GM23338 (cell line): ENCODE measurements at regions not wholly inside any gene's neighbourhood (a gene's known extent, or its start where the extent isn't known, plus 50 kb on each side); places are given as distances from the start of the nearest gene placed in this dataset.

Experiments
- ATAC-seq: fragments of 200-7000 bp; cut with Tn5 transposase; 3 replicates; pipeline ENCODE4 v1.9.1; 2020
- DNase-seq: peaks from one replicate; pipeline ENCODE4 v3.0.0-alpha.2; 2015; ENCODE audit warnings: low spot score
- H2AFZ ChIP-seq: fragments of 200-600 bp; sonication (generic); 2 replicates; pipeline ENCODE4 v1.8.0; 2016; ENCODE audit warnings: antibody characterized with exemption, mild to moderate bottlenecking, moderate library complexity
- H3F3A ChIP-seq: fragments of 200-600 bp; sonication (generic); replicated peaks from 2 replicates; pipeline ENCODE4 v1.8.0; 2017; ENCODE audit warnings: antibody characterized with exemption, mixed run types, low read depth
- H3K27ac ChIP-seq: fragments of 200-600 bp; sonication (generic); 2 replicates; pipeline ENCODE4 v1.6.1; 2016; ENCODE audit warnings: low read depth
- H3K27me3 ChIP-seq: fragments of 200-600 bp; sonication (generic); 2 replicates; pipeline ENCODE4 v1.8.0; 2016; ENCODE audit warnings: mild to moderate bottlenecking, mixed run types, moderate library complexity; ENCODE audit not compliant: insufficient read depth
- H3K36me3 ChIP-seq: fragments of 200-600 bp; sonication (generic); 2 replicates; pipeline ENCODE4 v1.8.0; 2016; ENCODE audit warnings: mild to moderate bottlenecking; ENCODE audit not compliant: insufficient read depth
- H3K4me1 ChIP-seq: fragments of 200-600 bp; sonication (generic); 2 replicates; pipeline ENCODE4 v1.8.0; 2016; ENCODE audit warnings: mild to moderate bottlenecking, moderate library complexity; ENCODE audit not compliant: insufficient read depth
- H3K4me2 ChIP-seq: fragments of 200-600 bp; sonication (generic); 2 replicates; pipeline ENCODE4 v1.7.1; 2017; ENCODE audit warnings: mixed run types
- H3K4me3 ChIP-seq: fragments of 200-600 bp; sonication (generic); 2 replicates; pipeline ENCODE4 v1.6.1; 2016; ENCODE audit warnings: mixed run types
- H3K79me2 ChIP-seq: fragments of 200-600 bp; sonication (generic); replicated peaks from 2 replicates; pipeline ENCODE4 v1.8.0; 2017; ENCODE audit warnings: mild to moderate bottlenecking; ENCODE audit not compliant: insufficient read depth
- H3K9me2 ChIP-seq: fragments of 200-600 bp; sonication (generic); 2 replicates; pipeline ENCODE4 v1.8.0; 2017; ENCODE audit not compliant: insufficient read depth
- H4K20me1 ChIP-seq: fragments of 200-600 bp; sonication (generic); replicated peaks from 2 replicates; pipeline ENCODE4 v1.8.0; 2017; ENCODE audit warnings: mild to moderate bottlenecking; ENCODE audit not compliant: insufficient read depth
- H3K27ac Mint-ChIP-seq: 2 replicates; pipeline ENCODE4 v1.8.0; 2020; ENCODE audit warnings: inconsistent platforms, mild to moderate bottlenecking, moderate library complexity, mixed read lengths
- H3K27me3 Mint-ChIP-seq: 3 replicates; pipeline ENCODE4 v1.8.0; 2022; ENCODE audit warnings: low read depth, mild to moderate bottlenecking, moderate library complexity, mixed read lengths, inconsistent platforms; ENCODE audit not compliant: insufficient read depth, poor library complexity
- H3K36me3 Mint-ChIP-seq: 3 replicates; pipeline ENCODE4 v1.8.0; 2021; ENCODE audit warnings: low read depth, mild to moderate bottlenecking, inconsistent platforms, moderate library complexity, mixed read lengths
- H3K4me1 Mint-ChIP-seq: 3 replicates; pipeline ENCODE4 v1.8.0; 2020; ENCODE audit warnings: mild to moderate bottlenecking, inconsistent platforms, mixed read lengths
- H3K4me3 Mint-ChIP-seq: 3 replicates; pipeline ENCODE4 v1.8.0; 2021; ENCODE audit warnings: moderate library complexity, mild to moderate bottlenecking, inconsistent platforms, mixed read lengths
- H3K9me3 Mint-ChIP-seq: 3 replicates; pipeline ENCODE4 v1.8.0; 2020; ENCODE audit warnings: moderate library complexity, mild to moderate bottlenecking, inconsistent platforms, mixed read lengths
- CREB1 ChIP-seq: fragments of 250-450 bp; sonication (Bioruptor Pico); IDR thresholded peaks from 2 replicates; pipeline ENCODE4 v1.5.0; 2020; ENCODE audit warnings: low read depth, mild to moderate bottlenecking, moderate library complexity
- EZH2 ChIP-seq: fragments of 200-600 bp; sonication (generic); IDR thresholded peaks from one replicate; pipeline ENCODE4 v1.8.0; 2017; ENCODE audit warnings: antibody characterized with exemption, mild to moderate bottlenecking, low read depth; ENCODE audit not compliant: unreplicated experiment
- POLR2AphosphoS5 ChIP-seq: IDR thresholded peaks from 2 replicates; pipeline ENCODE4 v1.6.1; 2016; ENCODE audit warnings: antibody characterized with exemption, low read depth
- TF ChIP-seq, protein P1 (sequence below), 2 experiments: fragments of 200-600 bp in 1 of 2; sonication (generic) in 1 of 2; conservative IDR thresholded peaks; 2 replicates each; pipeline versions ENCODE4 v1.5.1 to v1.6.1; 2016 to 2017; ENCODE audit warnings: antibody characterized with exemption in 2 of 2, low read depth in 2 of 2, mild to moderate bottlenecking in 2 of 2, moderate library complexity in 1 of 2
- TF ChIP-seq, protein P2 (sequence below): IDR thresholded peaks from one replicate; pipeline ENCODE4 v1.6.1; 2018; ENCODE audit warnings: antibody characterized with exemption; ENCODE audit not compliant: unreplicated experiment

DNA sequence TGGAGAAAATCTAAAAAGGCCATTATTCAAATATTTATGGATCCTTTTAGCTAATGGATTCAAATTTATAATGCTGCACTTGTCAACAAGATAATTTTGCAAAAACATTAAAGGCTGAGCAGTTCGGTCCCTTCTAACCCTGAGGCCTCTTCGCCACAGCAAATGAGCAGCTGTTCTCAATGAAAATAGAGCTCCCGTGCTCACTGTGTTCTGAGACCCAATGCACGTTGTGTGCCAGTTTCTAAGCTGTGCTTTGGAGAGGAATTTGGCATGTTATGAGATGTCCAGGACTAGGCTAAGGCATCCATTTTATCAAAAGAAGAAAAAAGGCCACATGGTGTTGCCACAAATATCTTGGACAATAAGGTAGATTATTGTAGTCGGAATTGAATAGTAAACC is 220.1 kb upstream of the TSHZ2 start (continued):
- TF ChIP-seq POLR2AphosphoS5 (no peak), EZH2 (no peak)

DNA sequence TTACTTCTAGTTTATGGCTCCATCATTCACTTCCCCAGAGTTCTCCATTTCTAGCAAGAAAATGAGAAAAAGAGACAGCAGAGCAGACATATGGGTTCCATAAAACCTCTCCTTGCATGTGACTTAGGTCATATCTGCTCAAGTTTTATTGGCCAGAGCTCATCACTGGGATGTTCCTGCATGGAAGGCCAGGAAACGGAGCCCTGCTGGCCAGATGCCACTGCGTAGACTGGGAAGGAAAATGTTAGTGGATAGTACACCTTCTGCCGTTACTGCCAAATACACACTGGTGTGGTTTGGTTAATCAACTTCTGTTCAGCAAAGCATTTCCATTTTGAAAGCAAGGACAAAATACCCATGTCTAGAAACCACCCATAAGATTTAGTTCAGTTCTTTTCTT is 220.6 kb upstream of the TSHZ2 start:
- H3K27ac Mint-ChIP-seq = no peak overlapping the region
- H4K20me1 ChIP-seq = no peaks in the 10 kb centered on the region
- H3K27me3 ChIP-seq = no peaks in the 10 kb centered on the region
- no peaks in the 10 kb centered on the region for H3F3A ChIP-seq
- no peak overlapping the region for H3K4me2 ChIP-seq
- no peaks in the 10 kb centered on the region for H3K9me2 ChIP-seq
- no peaks in the 10 kb centered on the region for H3K9me3 Mint-ChIP-seq
- ATAC-seq = no peak
- DNase-seq = no peak
- no peaks in the 10 kb centered on the region for H3K4me1 Mint-ChIP-seq
- TF ChIP-seq, protein P1, sequence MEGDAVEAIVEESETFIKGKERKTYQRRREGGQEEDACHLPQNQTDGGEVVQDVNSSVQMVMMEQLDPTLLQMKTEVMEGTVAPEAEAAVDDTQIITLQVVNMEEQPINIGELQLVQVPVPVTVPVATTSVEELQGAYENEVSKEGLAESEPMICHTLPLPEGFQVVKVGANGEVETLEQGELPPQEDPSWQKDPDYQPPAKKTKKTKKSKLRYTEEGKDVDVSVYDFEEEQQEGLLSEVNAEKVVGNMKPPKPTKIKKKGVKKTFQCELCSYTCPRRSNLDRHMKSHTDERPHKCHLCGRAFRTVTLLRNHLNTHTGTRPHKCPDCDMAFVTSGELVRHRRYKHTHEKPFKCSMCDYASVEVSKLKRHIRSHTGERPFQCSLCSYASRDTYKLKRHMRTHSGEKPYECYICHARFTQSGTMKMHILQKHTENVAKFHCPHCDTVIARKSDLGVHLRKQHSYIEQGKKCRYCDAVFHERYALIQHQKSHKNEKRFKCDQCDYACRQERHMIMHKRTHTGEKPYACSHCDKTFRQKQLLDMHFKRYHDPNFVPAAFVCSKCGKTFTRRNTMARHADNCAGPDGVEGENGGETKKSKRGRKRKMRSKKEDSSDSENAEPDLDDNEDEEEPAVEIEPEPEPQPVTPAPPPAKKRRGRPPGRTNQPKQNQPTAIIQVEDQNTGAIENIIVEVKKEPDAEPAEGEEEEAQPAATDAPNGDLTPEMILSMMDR (conservative IDR thresholded peaks at IDR 0.05; ENCODE audit: low read depth in 2 of 2) = no peak
- TF ChIP-seq POLR2AphosphoS5 = no peak
- TF ChIP-seq, protein P2, sequence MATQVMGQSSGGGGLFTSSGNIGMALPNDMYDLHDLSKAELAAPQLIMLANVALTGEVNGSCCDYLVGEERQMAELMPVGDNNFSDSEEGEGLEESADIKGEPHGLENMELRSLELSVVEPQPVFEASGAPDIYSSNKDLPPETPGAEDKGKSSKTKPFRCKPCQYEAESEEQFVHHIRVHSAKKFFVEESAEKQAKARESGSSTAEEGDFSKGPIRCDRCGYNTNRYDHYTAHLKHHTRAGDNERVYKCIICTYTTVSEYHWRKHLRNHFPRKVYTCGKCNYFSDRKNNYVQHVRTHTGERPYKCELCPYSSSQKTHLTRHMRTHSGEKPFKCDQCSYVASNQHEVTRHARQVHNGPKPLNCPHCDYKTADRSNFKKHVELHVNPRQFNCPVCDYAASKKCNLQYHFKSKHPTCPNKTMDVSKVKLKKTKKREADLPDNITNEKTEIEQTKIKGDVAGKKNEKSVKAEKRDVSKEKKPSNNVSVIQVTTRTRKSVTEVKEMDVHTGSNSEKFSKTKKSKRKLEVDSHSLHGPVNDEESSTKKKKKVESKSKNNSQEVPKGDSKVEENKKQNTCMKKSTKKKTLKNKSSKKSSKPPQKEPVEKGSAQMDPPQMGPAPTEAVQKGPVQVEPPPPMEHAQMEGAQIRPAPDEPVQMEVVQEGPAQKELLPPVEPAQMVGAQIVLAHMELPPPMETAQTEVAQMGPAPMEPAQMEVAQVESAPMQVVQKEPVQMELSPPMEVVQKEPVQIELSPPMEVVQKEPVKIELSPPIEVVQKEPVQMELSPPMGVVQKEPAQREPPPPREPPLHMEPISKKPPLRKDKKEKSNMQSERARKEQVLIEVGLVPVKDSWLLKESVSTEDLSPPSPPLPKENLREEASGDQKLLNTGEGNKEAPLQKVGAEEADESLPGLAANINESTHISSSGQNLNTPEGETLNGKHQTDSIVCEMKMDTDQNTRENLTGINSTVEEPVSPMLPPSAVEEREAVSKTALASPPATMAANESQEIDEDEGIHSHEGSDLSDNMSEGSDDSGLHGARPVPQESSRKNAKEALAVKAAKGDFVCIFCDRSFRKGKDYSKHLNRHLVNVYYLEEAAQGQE = no peak
- no peaks in the 10 kb centered on the region for H3K36me3 Mint-ChIP-seq
- H3K4me3 ChIP-seq = no peak overlapping the region
- no peaks in the 10 kb centered on the region for H3K4me1 ChIP-seq
- H3K36me3 ChIP-seq = no peaks in the 10 kb centered on the region
- H3K27ac ChIP-seq = no peak overlapping the region
- H3K4me3 Mint-ChIP-seq = no peak overlapping the region
- no peaks in the 10 kb centered on the region for H3K79me2 ChIP-seq
- H3K27me3 Mint-ChIP-seq = no peaks in the 10 kb centered on the region
- H2AFZ ChIP-seq = no peak overlapping the region

DNA sequence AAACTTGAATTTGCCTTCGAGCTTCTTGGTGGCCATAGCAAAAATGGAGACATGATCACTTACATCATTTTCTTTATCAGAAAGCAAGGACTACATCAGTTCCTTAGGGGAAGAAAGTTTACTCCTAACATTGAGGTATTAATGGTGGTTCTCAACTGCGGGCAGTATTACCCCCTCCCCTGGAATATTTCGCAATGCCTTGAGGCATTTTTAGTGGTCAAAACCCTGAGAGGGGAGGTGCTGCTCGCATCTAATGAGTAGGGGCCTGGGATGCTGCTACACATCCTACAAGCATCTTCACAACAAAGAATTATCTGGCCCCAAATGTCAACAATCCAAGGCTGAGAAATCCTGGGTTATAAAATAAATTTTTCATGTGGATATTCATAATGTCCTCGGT is 222.2 kb upstream of the TSHZ2 start:
- Mint-ChIP-seq H3K36me3 (no peaks in the 10 kb centered on the region), H3K27me3 (peaks cover 2% of the 10 kb centered on the region)
- no peaks in the 10 kb centered on the region for H3K9me2 ChIP-seq

More for the DNA sequence above, 222.2 kb upstream of the TSHZ2 start:
- Histone ChIP-seq H3K36me3 (no peaks in the 10 kb centered on the region), H2AFZ (no peak overlapping the region), H3F3A (no peaks in the 10 kb centered on the region), H3K4me3 (no peak overlapping the region), H3K4me2 (no peak overlapping the region), H3K27ac (no peak overlapping the region), H3K4me1 (no peaks in the 10 kb centered on the region), H3K27me3 (no peaks in the 10 kb centered on the region), H3K79me2 (no peaks in the 10 kb centered on the region), H4K20me1 (no peaks in the 10 kb centered on the region)
- Mint-ChIP-seq H3K4me1 (no peaks in the 10 kb centered on the region; the same call in 1 of the 3 replicates), H3K27ac (no peak overlapping the region), H3K4me3 (no peak overlapping the region), H3K9me3 (no peaks in the 10 kb centered on the region)
- TF ChIP-seq CREB1 (CRISPR knock-in tag) = no peak
- no peak for ATAC-seq
- no peak for DNase-seq
